ENCODE measurements at regions not wholly inside any gene's neighbourhood (a gene's known extent, or its start where the extent isn't known, plus 50 kb on each side); places are given as distances from the start of the nearest gene placed in this dataset.

GRCh38 chr11:116310698-116311097 is 462.1 kb downstream of the BUD13 start:
- Mint-ChIP-seq H3K4me1 (peaks cover 12% of the 10 kb centered on the region), H3K9me3 (no peaks in the 10 kb centered on the region), H3K27me3 (ENCODE audit: low read depth, poor library complexity) (peaks cover 11% of the 10 kb centered on the region), H3K27ac (no peak overlapping the region), H3K4me3 (no peak overlapping the region), H3K36me3 (ENCODE audit: low read depth) (no peaks in the 10 kb centered on the region)
- no peak for DNase-seq
- TF ChIP-seq CTCF (IDR thresholded peaks at IDR 0.05): no peak

GRCh38 chr11:116310226-116310625 is 462.6 kb downstream of the BUD13 start:
- Mint-ChIP-seq H3K36me3 (ENCODE audit: low read depth) (no peaks in the 10 kb centered on the region), H3K4me3 (no peak overlapping the region), H3K4me1 (peaks cover 12% of the 10 kb centered on the region), H3K27ac (no peak overlapping the region), H3K27me3 (ENCODE audit: low read depth, poor library complexity) (peaks cover 11% of the 10 kb centered on the region), H3K9me3 (no peaks in the 10 kb centered on the region)
- DNase-seq: no peak
- TF ChIP-seq CTCF (IDR thresholded peaks at IDR 0.05): no peak

GRCh38 chr11:116309446-116309845 is 463.3 kb downstream of the BUD13 start:
- no peak for DNase-seq
- H3K4me1 Mint-ChIP-seq: peaks cover 12% of the 10 kb centered on the region
- no peak overlapping the region for H3K27ac Mint-ChIP-seq
- no peaks in the 10 kb centered on the region for H3K36me3 Mint-ChIP-seq (ENCODE audit: low read depth)
- no peaks in the 10 kb centered on the region for H3K9me3 Mint-ChIP-seq
- no peak overlapping the region for H3K4me3 Mint-ChIP-seq
- TF ChIP-seq CTCF (IDR thresholded peaks at IDR 0.05): no peak
- H3K27me3 Mint-ChIP-seq (ENCODE audit: low read depth, poor library complexity): peaks cover 11% of the 10 kb centered on the region

- DNase-seq: no peak
- Mint-ChIP-seq H3K27me3 (ENCODE audit: low read depth, poor library complexity) (peaks cover 2% of the 10 kb centered on the region), H3K4me3 (no peak overlapping the region), H3K36me3 (ENCODE audit: low read depth) (no peaks in the 10 kb centered on the region), H3K27ac (no peak overlapping the region), H3K4me1 (no peaks in the 10 kb centered on the region), H3K9me3 (no peaks in the 10 kb centered on the region)
- TF ChIP-seq CTCF (IDR thresholded peaks at IDR 0.05): no peak
These were observed 470.0 kb downstream of the BUD13 start for GRCh38 chr11:116302756-116303155.

- no peaks in the 10 kb centered on the region for H3K36me3 Mint-ChIP-seq (ENCODE audit: low read depth)
- TF ChIP-seq CTCF (IDR thresholded peaks at IDR 0.05): no peak
- H3K4me3 Mint-ChIP-seq: no peak overlapping the region
- H3K27me3 Mint-ChIP-seq (ENCODE audit: low read depth, poor library complexity): no peaks in the 10 kb centered on the region
- DNase-seq: no peak
- no peaks in the 10 kb centered on the region for H3K4me1 Mint-ChIP-seq
- no peaks in the 10 kb centered on the region for H3K9me3 Mint-ChIP-seq
- no peak overlapping the region for H3K27ac Mint-ChIP-seq
These were observed 471.6 kb downstream of the BUD13 start for GRCh38 chr11:116301141-116301540.

GRCh38 chr11:116300232-116300631 is 472.6 kb downstream of the BUD13 start:
- no peaks in the 10 kb centered on the region for H3K36me3 Mint-ChIP-seq (ENCODE audit: low read depth)
- TF ChIP-seq CTCF (IDR thresholded peaks at IDR 0.05): no peak
- H3K9me3 Mint-ChIP-seq: no peaks in the 10 kb centered on the region
- no peak overlapping the region for H3K27ac Mint-ChIP-seq
- no peaks in the 10 kb centered on the region for H3K4me1 Mint-ChIP-seq
- no peak overlapping the region for H3K4me3 Mint-ChIP-seq
- no peak for DNase-seq
- no peaks in the 10 kb centered on the region for H3K27me3 Mint-ChIP-seq (ENCODE audit: low read depth, poor library complexity)

Data from nephron progenitor cell (in vitro differentiated cells).